ENCODE measurements at regions not wholly inside any gene's neighbourhood (a gene's known extent, or its start where the extent isn't known, plus 50 kb on each side); places are given as distances from the start of the nearest gene placed in this dataset.
"Not testable (repeated sequence)": the region's sequence is repeated elsewhere in the genome, so short reads cannot be mapped to it uniquely, and the experiment has no call there.

DNA sequence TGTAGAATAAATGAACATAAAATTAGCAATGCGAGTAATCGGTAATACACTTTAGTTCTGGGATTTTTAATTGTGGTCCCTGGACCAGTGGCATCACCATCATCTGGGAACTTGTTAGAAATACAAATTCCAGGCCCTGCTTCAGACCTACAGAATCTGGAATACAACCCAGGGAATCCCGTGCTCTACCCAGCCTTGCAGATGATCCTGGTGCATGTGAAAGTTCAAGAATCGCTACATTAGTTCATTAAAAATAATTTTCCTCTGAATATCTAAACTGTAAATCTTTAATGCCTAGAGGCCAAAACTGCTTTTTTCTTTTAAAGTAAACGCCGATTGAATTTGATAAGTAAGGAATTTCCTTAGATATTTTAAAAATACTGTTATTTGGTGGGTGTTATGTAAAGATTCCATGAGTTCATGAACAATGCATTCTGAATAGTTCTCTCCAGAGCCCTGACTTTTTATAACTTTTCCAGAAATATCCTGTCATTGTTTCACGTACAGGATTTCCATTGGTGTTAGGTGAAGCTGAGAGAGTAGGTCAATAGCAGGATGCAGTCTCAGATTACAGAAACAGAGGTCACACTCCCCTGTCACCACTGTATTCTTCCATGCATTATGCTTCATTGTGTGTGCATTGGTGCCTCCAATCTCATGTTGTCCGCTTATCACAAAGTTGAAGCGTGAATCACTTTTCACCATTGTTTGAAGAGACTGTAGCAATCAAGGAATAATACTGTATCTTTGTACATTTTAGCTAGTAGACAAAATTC is 596.5 kb upstream of the KLF12 start:
- DNase-seq: peak in 2 of 5 donors; percentile 7 to 8
- Histone ChIP-seq H3K4me3 (ENCODE audit: low read length in 3 of 3) (no peak overlapping the region), H3K27me3 (ENCODE audit: control insufficient read depth, insufficient read depth, low read length) (no peaks in the 10 kb centered on the region), H3K27ac (ENCODE audit: low read depth in 2 of 2, low read length in 2 of 2) (no peak overlapping the region), H3K9ac (ENCODE audit: low read length in 3 of 3) (no peak overlapping the region), H3K9me3 (ENCODE audit: control insufficient read depth in 2 of 3, insufficient read depth in 1 of 3, low read length in 3 of 3) (no peaks in the 10 kb centered on the region), H3K36me3 (ENCODE audit: control insufficient read depth in 2 of 3, insufficient read depth in 3 of 3, low read length in 3 of 3) (no peaks in the 10 kb centered on the region), H3K4me1 (ENCODE audit: control insufficient read depth in 2 of 3, insufficient read depth in 2 of 3, low read depth in 1 of 3, low read length in 3 of 3) (no peaks in the 10 kb centered on the region)
- intact Hi-C loops (cut with DNase I): no loop called here
- no peak for TF ChIP-seq CTCF (IDR thresholded peaks at IDR 0.05; ENCODE audit: borderline replicate concordance, extremely low read depth, insufficient read depth)
- FAIRE-seq: no peak

DNA sequence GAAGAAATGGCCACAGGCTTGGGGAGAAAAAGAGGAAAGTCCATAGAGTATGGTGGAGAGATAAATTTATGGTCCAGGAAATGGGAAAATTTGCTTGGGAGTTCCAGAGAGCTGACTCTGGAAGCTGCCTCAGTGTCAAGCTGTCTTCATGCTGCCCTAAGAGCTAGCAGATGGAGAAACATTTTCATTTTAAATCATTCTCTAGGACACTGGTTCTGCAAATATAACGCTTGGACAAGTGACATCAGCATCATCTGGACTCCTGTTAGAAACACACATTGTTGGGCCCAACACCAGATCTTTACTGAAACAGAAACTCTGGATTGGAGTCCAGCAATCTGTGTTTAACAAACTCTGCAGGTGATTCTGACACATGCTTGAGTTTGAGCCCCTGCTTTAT is 592.0 kb upstream of the KLF12 start:
- Histone ChIP-seq H3K27ac (ENCODE audit: low read depth in 2 of 2, low read length in 2 of 2) (no peak overlapping the region), H3K9me3 (ENCODE audit: control insufficient read depth in 2 of 3, insufficient read depth in 1 of 3, low read length in 3 of 3) (no peaks in the 10 kb centered on the region), H3K36me3 (ENCODE audit: control insufficient read depth in 2 of 3, insufficient read depth in 3 of 3, low read length in 3 of 3) (no peaks in the 10 kb centered on the region), H3K4me3 (ENCODE audit: low read length in 3 of 3) (no peak overlapping the region), H3K9ac (ENCODE audit: low read length in 3 of 3) (no peak overlapping the region), H3K4me1 (ENCODE audit: control insufficient read depth in 2 of 3, insufficient read depth in 2 of 3, low read depth in 1 of 3, low read length in 3 of 3) (no peaks in the 10 kb centered on the region), H3K27me3 (ENCODE audit: control insufficient read depth, insufficient read depth, low read length) (no peaks in the 10 kb centered on the region)
- no peak for DNase-seq
- intact Hi-C loops (cut with DNase I): no loop called here
- FAIRE-seq: no peak
- TF ChIP-seq CTCF (IDR thresholded peaks at IDR 0.05; ENCODE audit: borderline replicate concordance, extremely low read depth, insufficient read depth): no peak

DNA sequence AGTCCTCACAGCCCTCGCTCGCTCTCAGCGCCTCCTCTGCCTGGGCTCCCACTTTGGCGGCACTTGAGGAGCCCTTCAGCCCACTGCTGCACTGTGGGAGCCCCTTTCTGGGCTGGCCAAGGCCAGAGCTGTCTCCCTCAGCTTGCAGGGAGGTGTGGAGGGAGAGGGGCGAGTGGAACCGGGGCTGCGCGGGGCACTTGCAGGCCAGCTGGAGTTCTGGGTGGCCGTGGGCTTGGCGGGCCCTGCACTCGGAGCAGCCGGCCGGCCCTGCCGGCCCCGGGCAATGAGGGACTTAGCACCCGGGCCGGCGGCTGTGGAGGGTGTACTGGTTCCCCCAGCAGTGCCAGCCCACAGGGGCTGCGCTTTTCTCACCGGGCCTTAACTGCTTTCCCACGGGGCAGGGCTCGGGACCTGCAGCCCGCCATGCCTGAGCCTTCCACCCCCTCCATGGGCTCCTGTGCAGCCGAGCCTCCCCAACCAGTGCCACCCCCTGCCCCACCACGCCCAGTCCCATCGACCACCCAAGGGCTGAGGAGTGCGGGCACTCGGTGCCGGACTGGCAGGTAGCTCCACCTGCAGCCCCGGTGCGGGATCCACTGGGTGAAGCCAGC is 584.1 kb upstream of the KLF12 start:
- H3K36me3 ChIP-seq (ENCODE audit: control insufficient read depth in 2 of 3, insufficient read depth in 3 of 3, low read length in 3 of 3); H3K27ac ChIP-seq (ENCODE audit: low read depth in 2 of 2, low read length in 2 of 2); H3K9ac ChIP-seq (ENCODE audit: low read length in 3 of 3); intact Hi-C loops (cut with DNase I); H3K4me3 ChIP-seq (ENCODE audit: low read length in 3 of 3); H3K4me1 ChIP-seq (ENCODE audit: control insufficient read depth in 2 of 3, insufficient read depth in 2 of 3, low read depth in 1 of 3, low read length in 3 of 3); H3K9me3 ChIP-seq (ENCODE audit: control insufficient read depth in 2 of 3, insufficient read depth in 1 of 3, low read length in 3 of 3); H3K27me3 ChIP-seq (ENCODE audit: control insufficient read depth, insufficient read depth, low read length); FAIRE-seq: not testable (repeated sequence)
- peak in 1 of 5 donors; percentile 46 for DNase-seq

GRCh38 chr13:74715718-74716117 is 581.5 kb upstream of the KLF12 start:
- Histone ChIP-seq H3K27me3 (ENCODE audit: control insufficient read depth, insufficient read depth, low read length) (no peaks in the 10 kb centered on the region), H3K4me1 (ENCODE audit: control insufficient read depth in 2 of 3, insufficient read depth in 2 of 3, low read depth in 1 of 3, low read length in 3 of 3) (no peaks in the 10 kb centered on the region), H3K36me3 (ENCODE audit: control insufficient read depth in 2 of 3, insufficient read depth in 3 of 3, low read length in 3 of 3) (no peaks in the 10 kb centered on the region), H3K27ac (ENCODE audit: low read depth in 2 of 2, low read length in 2 of 2) (no peak overlapping the region), H3K9ac (ENCODE audit: low read length in 3 of 3) (no peak overlapping the region), H3K9me3 (ENCODE audit: control insufficient read depth in 2 of 3, insufficient read depth in 1 of 3, low read length in 3 of 3) (no peaks in the 10 kb centered on the region), H3K4me3 (ENCODE audit: low read length in 3 of 3) (no peak overlapping the region)
- intact Hi-C loops (cut with DNase I): no loop called here
- no peak for DNase-seq
- FAIRE-seq: no peak
- no peak for TF ChIP-seq CTCF (IDR thresholded peaks at IDR 0.05; ENCODE audit: borderline replicate concordance, extremely low read depth, insufficient read depth)
